SK-N-SH (cell line): ENCODE measurements at regions not wholly inside any gene's neighbourhood (a gene's known extent, or its start where the extent isn't known, plus 50 kb on each side); places are given as distances from the start of the nearest gene placed in this dataset.

Source experiments
- CHD2 ChIP-seq: fragments of 150-350 bp; IDR thresholded peaks from 2 replicates; pipeline ENCODE4 v1.6.1; 2018; ENCODE audit warnings: low read length; ENCODE audit not compliant: partially characterized antibody
- CTCF ChIP-seq: fragments of 200-600 bp; sonication (generic); IDR thresholded peaks from 2 replicates; pipeline ENCODE4 v1.6.1; 2017; ENCODE audit warnings: antibody characterized with exemption, mild to moderate bottlenecking, moderate library complexity
- EP300 ChIP-seq, 2 experiments: IDR thresholded peaks; 2 replicates each; pipeline versions ENCODE4 v1.4.0 to v1.6.1; 2012; ENCODE audit warnings: borderline replicate concordance in 1 of 2, low read depth in 1 of 2, low read length in 1 of 2
- FOSL2 ChIP-seq: IDR thresholded peaks from 2 replicates; pipeline ENCODE4 v1.4.0; 2012; ENCODE audit warnings: low read depth, mild to moderate bottlenecking, moderate library complexity, borderline replicate concordance
- FOXM1 ChIP-seq: IDR thresholded peaks from 2 replicates; pipeline ENCODE4 v1.4.0; 2012; ENCODE audit warnings: low read depth, mild to moderate bottlenecking
- GABPA ChIP-seq: IDR thresholded peaks from 2 replicates; pipeline ENCODE4 v1.4.0; 2012; ENCODE audit warnings: low read depth, mild to moderate bottlenecking
- GATA2 ChIP-seq: sonication (generic); formaldehyde crosslinking; IDR thresholded peaks from 2 replicates; pipeline ENCODE4 v1.5.0; 2020; ENCODE audit warnings: mild to moderate bottlenecking, missing genetic modification reagents
- JUND ChIP-seq: IDR thresholded peaks from 2 replicates; pipeline ENCODE4 v1.4.0; 2012
- MEF2A ChIP-seq: IDR thresholded peaks from 2 replicates; pipeline ENCODE4 v1.4.0; 2012; ENCODE audit warnings: low read depth, borderline replicate concordance
- PBX3 ChIP-seq: IDR thresholded peaks from 2 replicates; pipeline ENCODE4; 2012
- POLR2AphosphoS5 ChIP-seq: IDR thresholded peaks from 2 replicates; pipeline ENCODE4 v1.6.1; 2012; ENCODE audit warnings: low read depth, low read length
- RCOR1 ChIP-seq: fragments of 150-350 bp; IDR thresholded peaks from 2 replicates; pipeline ENCODE4 v1.6.1; 2017; ENCODE audit warnings: antibody characterized with exemption, low read length
- REST ChIP-seq: IDR thresholded peaks from 2 replicates; pipeline ENCODE4 v1.6.1; 2012; ENCODE audit warnings: mild to moderate bottlenecking, low read depth, low read length, moderate library complexity
- RFX5 ChIP-seq: IDR thresholded peaks from 2 replicates; pipeline ENCODE4 v1.6.1; 2012; ENCODE audit warnings: mild to moderate bottlenecking, improper control_type of control experiment, low read length
- RXRA ChIP-seq: IDR thresholded peaks from 2 replicates; pipeline ENCODE4 v1.4.0; 2012; ENCODE audit warnings: low read depth, mild to moderate bottlenecking, borderline replicate concordance
- SIN3A ChIP-seq: IDR thresholded peaks from 2 replicates; pipeline ENCODE4 v1.6.1; 2012; ENCODE audit warnings: low read depth, mild to moderate bottlenecking, low read length, moderate library complexity, borderline replicate concordance
- TCF12 ChIP-seq: IDR thresholded peaks from 2 replicates; pipeline ENCODE4 v1.4.0; 2012
- USF1 ChIP-seq: IDR thresholded peaks from 2 replicates; pipeline ENCODE4 v1.4.0; 2012; ENCODE audit warnings: low read depth, borderline replicate concordance

DNA sequence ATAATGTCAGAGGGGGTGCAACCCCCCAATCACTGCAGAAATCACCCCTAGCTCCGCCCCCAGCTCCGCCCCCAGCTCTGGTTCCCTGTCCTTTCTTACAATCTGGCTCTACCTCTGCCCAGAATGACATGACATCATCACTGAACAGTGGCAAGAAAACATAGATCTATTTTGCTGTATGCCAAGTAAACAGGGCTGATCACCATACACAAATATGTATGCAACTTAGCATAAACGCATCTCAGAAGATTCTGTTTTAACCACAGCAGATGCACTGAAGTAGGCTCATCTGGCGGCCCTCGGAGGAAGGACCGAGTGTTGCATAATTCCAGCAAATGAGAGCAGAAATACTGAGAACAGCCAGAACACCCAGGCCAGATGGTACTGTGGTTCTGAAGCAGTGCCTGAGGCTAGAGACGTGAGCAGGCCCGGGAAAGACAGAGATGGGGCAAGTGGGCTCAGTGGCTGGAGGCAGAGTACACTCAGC, 293.3 kb upstream of the KLF14 start (continued):
- TF ChIP-seq PBX3 (no peak), EP300 (IDR thresholded peaks at IDR 0.05; ENCODE audit: borderline replicate concordance in 1 of 2, low read depth in 1 of 2, low read length in 1 of 2) (no peak; a peak in 1 of 4 replicates), CHD2 (peak; percentile 26), JUND (no peak), FOXM1 (no peak), TCF12 (peak; percentile 61), USF1 (no peak), GATA2 (CRISPR knock-in tag) (no peak), RCOR1 (peak; percentile 40; the same call in 1 of the 2 replicates), SIN3A (no peak), POLR2AphosphoS5 (no peak), RFX5 (no peak), REST (no peak), RXRA (no peak), CTCF (peak; percentile 15; the same call in 1 of the 2 replicates), MEF2A (no peak), GABPA (no peak), FOSL2 (no peak)
